ENCODE measurements at regions not wholly inside any gene's neighbourhood (a gene's known extent, or its start where the extent isn't known, plus 50 kb on each side); places are given as distances from the start of the nearest gene placed in this dataset.

- DNase-seq (ENCODE audit: low spot score) = no peak
Observed at GRCh38 chr2:126568734-126569133, 87.2 kb upstream of the GYPC start.

GRCh38 chr2:126571403-126571802 is 84.6 kb upstream of the GYPC start:
- no peak for DNase-seq (ENCODE audit: low spot score)

DNA sequence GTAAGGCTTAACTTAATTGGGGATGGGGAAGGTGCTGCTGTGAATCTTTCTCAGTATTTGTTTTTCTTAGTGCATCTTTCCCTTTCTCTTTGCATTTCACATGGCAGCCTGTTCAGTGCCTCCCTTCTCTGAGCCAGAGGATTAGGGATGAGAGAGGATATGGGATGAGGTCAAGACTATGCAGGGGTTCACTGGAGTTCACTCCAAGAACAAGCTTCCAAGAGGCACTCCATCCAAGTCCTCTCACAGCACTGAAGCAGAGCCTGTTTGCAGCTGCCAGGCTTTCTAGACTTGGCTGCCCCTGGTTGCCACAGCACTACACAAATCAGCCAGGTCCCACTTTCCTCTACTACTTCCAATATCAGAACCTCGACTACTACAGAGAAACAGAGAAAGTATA is 80.3 kb upstream of the GYPC start:
- no peak for DNase-seq (ENCODE audit: low spot score)

DNA sequence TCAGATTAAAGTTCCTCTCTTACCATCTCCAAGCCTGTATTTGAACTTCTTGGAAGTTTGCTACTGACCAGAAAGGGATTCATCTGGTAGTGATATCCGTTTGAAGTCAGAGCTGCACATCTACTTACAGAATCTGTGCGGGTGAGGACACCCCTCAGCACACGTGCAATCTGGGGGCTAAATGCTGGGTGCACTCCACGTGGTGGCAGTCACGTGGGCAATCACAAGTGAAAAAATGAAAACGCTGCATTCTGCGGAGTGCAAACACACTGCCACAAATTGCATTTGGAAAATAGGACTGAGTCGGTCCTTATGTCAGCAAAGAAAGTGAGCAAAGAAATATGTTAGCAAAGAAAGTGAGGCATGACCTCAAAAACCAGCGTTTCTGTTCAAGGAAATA is 76.1 kb upstream of the GYPC start:
- no peak for DNase-seq (ENCODE audit: low spot score)

DNA sequence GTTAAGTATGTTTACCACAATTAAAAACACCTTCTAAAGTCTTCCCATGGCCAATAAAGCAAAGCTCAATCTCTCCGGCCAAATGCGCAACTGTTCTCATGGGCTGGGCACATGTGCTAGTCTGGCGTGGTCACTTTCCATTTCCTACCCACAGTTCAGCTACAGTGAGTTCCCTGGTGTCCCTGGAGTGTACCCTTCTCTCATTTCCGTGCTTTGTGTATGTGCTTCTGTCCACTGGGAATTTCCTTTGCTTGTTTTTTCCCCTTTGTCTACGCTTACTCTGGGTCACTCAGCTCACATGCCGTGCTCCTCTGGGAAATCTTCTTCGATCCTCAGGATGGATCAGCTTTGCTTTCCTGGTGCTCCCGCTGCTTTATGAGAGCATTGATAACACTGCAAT is 69.6 kb upstream of the GYPC start:
- no peak for DNase-seq (ENCODE audit: low spot score)

GRCh38 chr2:126599062-126599461 is 56.9 kb upstream of the GYPC start:
- no peak for DNase-seq (ENCODE audit: low spot score)

DNA sequence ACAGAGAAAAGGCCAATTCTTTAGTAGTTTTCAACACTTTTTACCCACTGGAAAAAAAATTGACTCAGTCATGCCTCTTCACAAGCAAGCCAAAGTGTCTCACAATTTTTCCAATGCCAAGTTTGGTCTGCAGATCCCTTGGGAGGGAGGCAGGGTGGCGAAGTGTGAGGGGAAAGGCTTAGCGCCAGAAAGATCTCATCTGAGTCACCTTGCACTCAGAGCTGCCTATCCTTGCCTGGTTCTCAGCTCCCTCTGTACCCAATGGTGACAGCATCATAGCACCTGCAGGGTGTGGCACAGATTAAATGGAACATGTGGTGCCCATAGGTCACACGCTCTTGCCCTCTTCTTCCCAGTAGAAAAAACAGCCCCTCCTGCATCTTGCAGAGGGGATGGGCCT is 55.2 kb upstream of the GYPC start:
- no peak for DNase-seq (ENCODE audit: low spot score)

- no peak for DNase-seq (ENCODE audit: low spot score)
Observed at GRCh38 chr2:126602334-126602733, 53.6 kb upstream of the GYPC start.
